ENCODE measurements at regions not wholly inside any gene's neighbourhood (a gene's known extent, or its start where the extent isn't known, plus 50 kb on each side); places are given as distances from the start of the nearest gene placed in this dataset.

GRCh38 chr13:99652141-99652540, 150.9 kb downstream of the TM9SF2 start:
- ATAC-seq (ENCODE audit: low FRiP score) (no peak), DNase-seq (ENCODE audit: low spot score) (no peak)
- TF ChIP-seq CTCF (IDR thresholded peaks at IDR 0.05) = no peak

GRCh38 chr13:99651016-99651415, 149.7 kb downstream of the TM9SF2 start:
- DNase-seq (ENCODE audit: low spot score) (no peak), ATAC-seq (ENCODE audit: low FRiP score) (no peak)
- TF ChIP-seq CTCF (IDR thresholded peaks at IDR 0.05) = no peak

GRCh38 chr13:99650410-99650809, 149.1 kb downstream of the TM9SF2 start:
- no peak for DNase-seq (ENCODE audit: low spot score)
- ATAC-seq (ENCODE audit: low FRiP score) = no peak
- TF ChIP-seq CTCF (IDR thresholded peaks at IDR 0.05) = no peak

GRCh38 chr13:99648927-99649326, 147.7 kb downstream of the TM9SF2 start:
- TF ChIP-seq CTCF (IDR thresholded peaks at IDR 0.05) = no peak
- ATAC-seq (ENCODE audit: low FRiP score) (no peak), DNase-seq (ENCODE audit: low spot score) (no peak)

GRCh38 chr13:99648066-99648665, 146.9 kb downstream of the TM9SF2 start:
- DNase-seq (ENCODE audit: low spot score) (no peak), ATAC-seq (ENCODE audit: low FRiP score) (no peak)
- no peak for TF ChIP-seq CTCF (IDR thresholded peaks at IDR 0.05)

- TF ChIP-seq CTCF (IDR thresholded peaks at IDR 0.05) = no peak
- DNase-seq (ENCODE audit: low spot score) (no peak), ATAC-seq (ENCODE audit: low FRiP score) (no peak)
These were observed 146.3 kb downstream of the TM9SF2 start for GRCh38 chr13:99647596-99647985.

- no peak for TF ChIP-seq CTCF (IDR thresholded peaks at IDR 0.05)
- no peak for DNase-seq (ENCODE audit: low spot score)
- ATAC-seq (ENCODE audit: low FRiP score) = no peak
These were observed 145.8 kb downstream of the TM9SF2 start for GRCh38 chr13:99646866-99647595.
